Activated T-cell treated with anti-CD3 and anti-CD28 coated beads for 48 hours (primary cell): ENCODE measurements at regions not wholly inside any gene's neighbourhood (a gene's known extent, or its start where the extent isn't known, plus 50 kb on each side); places are given as distances from the start of the nearest gene placed in this dataset.

Experiments used
- DNase-seq: peaks from one replicate; pipeline ENCODE4 v3.0.0-alpha.2; 2020; ENCODE audit warnings: low read depth

- DNase-seq = no peak
Measured at GRCh38 chr12:47560415-47560814, 145.4 kb downstream of the RPAP3 start.

- no peak for DNase-seq
Measured at GRCh38 chr12:47558625-47559345, 147.0 kb downstream of the RPAP3 start.

- no peak for DNase-seq
Measured at GRCh38 chr12:47557386-47557785, 148.4 kb downstream of the RPAP3 start.

- DNase-seq = no peak
Measured at GRCh38 chr12:47556261-47557030, 149.4 kb downstream of the RPAP3 start.

- no peak for DNase-seq
Measured at GRCh38 chr12:47554046-47554653, 151.7 kb downstream of the RPAP3 start.

- DNase-seq = no peak
Measured at GRCh38 chr12:47553266-47553665, 152.6 kb downstream of the RPAP3 start.

GRCh38 chr12:47551426-47551851, 154.4 kb downstream of the RPAP3 start:
- no peak for DNase-seq

GRCh38 chr12:47549258-47549657, 156.6 kb downstream of the RPAP3 start:
- DNase-seq = no peak

- DNase-seq = no peak
Measured at GRCh38 chr12:47548401-47548800, 157.4 kb downstream of the RPAP3 start.

- no peak for DNase-seq
Measured at GRCh38 chr12:47547077-47547476, 158.8 kb downstream of the RPAP3 start.

GRCh38 chr12:47545938-47546609, 159.8 kb downstream of the RPAP3 start:
- DNase-seq = no peak

GRCh38 chr12:47534695-47535094, 171.1 kb downstream of the RPAP3 start:
- DNase-seq = no peak

GRCh38 chr12:47530050-47530449, 175.8 kb downstream of the RPAP3 start:
- DNase-seq = no peak

GRCh38 chr12:47527816-47528215, 178.0 kb downstream of the RPAP3 start:
- DNase-seq = no peak

- DNase-seq = no peak
Measured at GRCh38 chr12:47520029-47520428, 185.8 kb downstream of the RPAP3 start.

GRCh38 chr12:47517122-47517521, 188.7 kb downstream of the RPAP3 start:
- no peak for DNase-seq

- no peak for DNase-seq
Measured at GRCh38 chr12:47509398-47509851, 196.4 kb downstream of the RPAP3 start.

- DNase-seq = no peak
Measured at GRCh38 chr12:47507221-47507620, 198.6 kb downstream of the RPAP3 start.

GRCh38 chr12:47504775-47505446, 200.9 kb downstream of the RPAP3 start:
- DNase-seq = no peak

GRCh38 chr12:47493801-47494200, 212.0 kb downstream of the RPAP3 start:
- no peak for DNase-seq

- no peak for DNase-seq
Measured at GRCh38 chr12:47491516-47492305, 214.1 kb downstream of the RPAP3 start.
